AG04450 (cell line): ENCODE measurements at regions not wholly inside any gene's neighbourhood (a gene's known extent, or its start where the extent isn't known, plus 50 kb on each side); places are given as distances from the start of the nearest gene placed in this dataset.

ENCODE experiments used
- CTCF ChIA-PET: fragments of 300-600, 350-600 bp; formaldehyde crosslinking; extraction: SDS; loops from one replicate; lab custom pipeline; 2022; ENCODE audit warnings: antibody characterized with exemption, inconsistent platforms; lab: Charles Lee
- POLR2A ChIA-PET: fragments of 350-600 bp; formaldehyde crosslinking; extraction: SDS; loops from one replicate; lab custom pipeline; 2021; ENCODE audit warnings: antibody characterized with exemption, inconsistent platforms; lab: Yijun Ruan, JAX
- DNase-seq: peaks from one replicate; pipeline ENCODE4 v3.0.0-alpha.2; 2011; ENCODE audit warnings: low read depth, low spot score
- H3K27ac ChIP-seq: one replicate; pipeline ENCODE4 v1.5.1; 2012; ENCODE audit warnings: low read depth, low read length, control low read depth
- H3K27me3 ChIP-seq: one replicate; pipeline ENCODE4 v1.6.0; 2012; ENCODE audit warnings: low read length; ENCODE audit not compliant: control insufficient read depth, insufficient read depth
- H3K4me3 ChIP-seq: 2 replicates; pipeline ENCODE4 v1.5.1; 2011; ENCODE audit warnings: mild to moderate bottlenecking, low read depth, low read length, control low read depth
- H3K9me3 ChIP-seq: 2 replicates; pipeline ENCODE4 v1.5.1; 2012; ENCODE audit warnings: low read length; ENCODE audit not compliant: control insufficient read depth, insufficient read depth
- CTCF ChIP-seq: IDR thresholded peaks from 2 replicates; pipeline ENCODE4 v1.5.1; 2011; ENCODE audit warnings: low read depth, low read length, control low read depth, inconsistent platforms

GRCh38 chr14:94906577-94906976, 136.7 kb upstream of the GSC start:
- ChIA-PET CTCF (no interaction called here), POLR2A (no interaction called here)
- H3K4me3 ChIP-seq: no peak overlapping the region
- no peaks in the 10 kb centered on the region for H3K27me3 ChIP-seq
- DNase-seq: no peak
- peaks cover 35% of the 10 kb centered on the region for H3K9me3 ChIP-seq
- TF ChIP-seq CTCF: no peak
- H3K27ac ChIP-seq: no peak overlapping the region

- CTCF ChIA-PET: no interaction called here
- Histone ChIP-seq H3K9me3 (peaks cover 36% of the 10 kb centered on the region), H3K27ac (no peak overlapping the region), H3K27me3 (no peaks in the 10 kb centered on the region), H3K4me3 (no peak overlapping the region)
- no peak for TF ChIP-seq CTCF
- DNase-seq: no peak
- POLR2A ChIA-PET: no interaction called here
Observed at GRCh38 chr14:94904636-94905035, 134.7 kb upstream of the GSC start.

- ChIA-PET CTCF (interaction anchor here (0.6 kb wide), 1 partner anchor 195 kb away, joined by 3 read pairs; no protein-coding TSS in a partner anchor), POLR2A (no interaction called here)
- no peak for TF ChIP-seq CTCF
- H3K27ac ChIP-seq: no peak overlapping the region
- H3K4me3 ChIP-seq: no peak overlapping the region
- no peak for DNase-seq
- no peaks in the 10 kb centered on the region for H3K27me3 ChIP-seq
- H3K9me3 ChIP-seq: peaks cover 34% of the 10 kb centered on the region
Observed at GRCh38 chr14:94903883-94904282, 134.0 kb upstream of the GSC start.

- ChIA-PET CTCF (no interaction called here), POLR2A (no interaction called here)
- TF ChIP-seq CTCF: no peak
- peaks cover 28% of the 10 kb centered on the region for H3K9me3 ChIP-seq
- no peaks in the 10 kb centered on the region for H3K27me3 ChIP-seq
- H3K4me3 ChIP-seq: no peak overlapping the region
- no peak overlapping the region for H3K27ac ChIP-seq
- no peak for DNase-seq
Observed at GRCh38 chr14:94903338-94903737, 133.4 kb upstream of the GSC start.

- no peak for TF ChIP-seq CTCF
- CTCF ChIA-PET: no interaction called here
- Histone ChIP-seq H3K27ac (no peak overlapping the region), H3K9me3 (peaks cover 48% of the 10 kb centered on the region), H3K4me3 (no peak overlapping the region), H3K27me3 (no peaks in the 10 kb centered on the region)
- DNase-seq: no peak
- POLR2A ChIA-PET: no interaction called here
Observed at GRCh38 chr14:94897561-94897960, 127.6 kb upstream of the GSC start.
